Left lobe of liver (tissue), 2 donors: ENCODE measurements at regions not wholly inside any gene's neighbourhood (a gene's known extent, or its start where the extent isn't known, plus 50 kb on each side); places are given as distances from the start of the nearest gene placed in this dataset.

Experiments
- ATAC-seq: fragments of 200-7000 bp; cut with Tn5 transposase; one replicate; pipeline ENCODE4 v1.9.1; 2020; ENCODE audit warnings: mild to moderate bottlenecking, moderate library complexity
- DNase-seq: peaks from one replicate; pipeline ENCODE4 v3.0.0-alpha.2; 2020; ENCODE audit warnings: low spot score
- donor health status: DM: no; HTN: no; CAD: no; lungs with moderate emphysema.
- donor health status: DM: no; HTN: yes; CAD: no.

GRCh38 chr6:132934496-132934895, 120.1 kb downstream of the RPS12 start:
- ATAC-seq (no peak), DNase-seq (no peak)

- no peak for ATAC-seq
- no peak for DNase-seq
Observed at GRCh38 chr6:132936646-132937045, 122.3 kb downstream of the RPS12 start.

- ATAC-seq (peak; percentile 98), DNase-seq (peak; percentile 57)
Observed at GRCh38 chr6:132937466-132937906, 123.1 kb downstream of the RPS12 start.

GRCh38 chr6:132948889-132949288, 134.5 kb downstream of the RPS12 start:
- no peak for DNase-seq
- ATAC-seq = no peak

GRCh38 chr6:132950566-132950965, 136.2 kb downstream of the RPS12 start:
- no peak for DNase-seq
- no peak for ATAC-seq

- DNase-seq (no peak), ATAC-seq (no peak)
Observed at GRCh38 chr6:132952031-132952867, 137.9 kb downstream of the RPS12 start.

GRCh38 chr6:132952986-132953385, 138.6 kb downstream of the RPS12 start:
- DNase-seq = no peak
- no peak for ATAC-seq

GRCh38 chr6:132954222-132954621, 139.9 kb downstream of the RPS12 start:
- no peak for ATAC-seq

GRCh38 chr6:132954936-132955335, 140.6 kb downstream of the RPS12 start:
- DNase-seq (no peak), ATAC-seq (no peak)

More at GRCh38 chr6:132954222-132954621, 139.9 kb downstream of the RPS12 start:
- DNase-seq = no peak

- ATAC-seq = no peak
- no peak for DNase-seq
Observed at GRCh38 chr6:132959639-132960326, 145.4 kb downstream of the RPS12 start.

- DNase-seq = no peak
- ATAC-seq = no peak
Observed at GRCh38 chr6:132960720-132961119, 146.4 kb downstream of the RPS12 start.

GRCh38 chr6:132961122-132961521, 146.8 kb downstream of the RPS12 start:
- ATAC-seq (no peak), DNase-seq (no peak)

GRCh38 chr6:132961610-132962009, 147.2 kb downstream of the RPS12 start:
- ATAC-seq (peak; percentile 56), DNase-seq (no peak)

GRCh38 chr6:132962936-132963868, 148.8 kb downstream of the RPS12 start:
- DNase-seq = peak; percentile 73

GRCh38 chr6:132964101-132964867, 149.9 kb downstream of the RPS12 start:
- no peak for DNase-seq
- no peak for ATAC-seq

More at GRCh38 chr6:132962936-132963868, 148.8 kb downstream of the RPS12 start:
- peak; percentile 97 for ATAC-seq

GRCh38 chr6:132964868-132965382, 150.6 kb downstream of the RPS12 start:
- no peak for ATAC-seq
- no peak for DNase-seq

- DNase-seq = no peak
- no peak for ATAC-seq
Observed at GRCh38 chr6:132967871-132968270, 153.5 kb downstream of the RPS12 start.

GRCh38 chr6:132968419-132968950, 154.1 kb downstream of the RPS12 start:
- ATAC-seq (no peak), DNase-seq (no peak)

- DNase-seq = no peak
- no peak for ATAC-seq
Observed at GRCh38 chr6:132969196-132969595, 154.8 kb downstream of the RPS12 start.

- no peak for DNase-seq
- no peak for ATAC-seq
Observed at GRCh38 chr6:132971676-132972075, 157.3 kb downstream of the RPS12 start.
